Fibroblast of lung (primary cell): ENCODE measurements at regions not wholly inside any gene's neighbourhood (a gene's known extent, or its start where the extent isn't known, plus 50 kb on each side); places are given as distances from the start of the nearest gene placed in this dataset.

ENCODE experiments used
- EZH2 ChIP-seq: IDR thresholded peaks from 2 replicates; pipeline ENCODE4 v1.5.1; 2012; ENCODE audit warnings: low read length, control low read depth, mild to moderate bottlenecking; ENCODE audit errors: missing control alignments
- TF ChIP-seq, protein P1 (sequence below), 2 donors: IDR thresholded peaks in 1 of 2; conservative IDR thresholded peaks in 1 of 2; 1 replicate in 1 of 2; 2 replicates in 1 of 2; pipeline ENCODE4 v1.5.1; 2011 to 2012; ENCODE audit warnings: low read length in 2 of 2, control low read depth in 1 of 2, inconsistent platforms in 1 of 2, low read depth in 1 of 2, mild to moderate bottlenecking in 1 of 2

DNA sequence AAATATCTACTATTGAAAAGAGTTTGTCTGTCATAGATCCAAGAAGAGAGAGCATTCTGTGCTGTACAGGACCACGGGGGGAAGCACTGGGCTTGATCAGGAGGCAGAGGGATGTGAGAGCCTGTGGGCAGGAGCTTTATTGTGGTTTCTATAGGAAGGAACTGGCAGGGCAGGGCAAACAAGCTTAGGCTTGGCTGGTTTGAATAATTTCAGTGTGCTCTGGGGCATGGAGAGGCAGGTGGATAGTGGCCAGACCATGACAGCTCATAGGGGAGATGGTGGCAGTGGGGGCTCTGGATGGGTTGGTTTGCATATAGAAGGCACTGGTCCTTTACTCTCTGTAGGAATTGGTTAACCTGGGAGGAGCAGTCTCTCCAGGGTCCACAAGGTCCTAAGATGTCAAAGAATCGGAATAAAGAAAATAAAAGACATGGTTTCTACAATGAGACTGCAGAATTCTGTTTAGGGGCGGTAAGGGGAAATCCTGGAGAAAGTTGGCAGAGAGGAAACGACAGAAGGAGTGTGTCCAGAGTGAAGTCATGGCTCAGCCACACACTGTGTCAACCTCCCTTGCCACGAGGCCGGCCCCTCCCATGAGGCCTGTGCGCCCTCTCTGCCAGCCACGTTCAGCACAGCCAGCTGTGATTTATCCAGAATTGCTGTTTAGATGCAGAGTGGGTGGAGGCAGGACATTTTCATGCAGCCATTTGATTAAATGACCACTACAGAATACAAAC is 81.7 kb upstream of the PGBD5 start:
- TF ChIP-seq, protein P1, sequence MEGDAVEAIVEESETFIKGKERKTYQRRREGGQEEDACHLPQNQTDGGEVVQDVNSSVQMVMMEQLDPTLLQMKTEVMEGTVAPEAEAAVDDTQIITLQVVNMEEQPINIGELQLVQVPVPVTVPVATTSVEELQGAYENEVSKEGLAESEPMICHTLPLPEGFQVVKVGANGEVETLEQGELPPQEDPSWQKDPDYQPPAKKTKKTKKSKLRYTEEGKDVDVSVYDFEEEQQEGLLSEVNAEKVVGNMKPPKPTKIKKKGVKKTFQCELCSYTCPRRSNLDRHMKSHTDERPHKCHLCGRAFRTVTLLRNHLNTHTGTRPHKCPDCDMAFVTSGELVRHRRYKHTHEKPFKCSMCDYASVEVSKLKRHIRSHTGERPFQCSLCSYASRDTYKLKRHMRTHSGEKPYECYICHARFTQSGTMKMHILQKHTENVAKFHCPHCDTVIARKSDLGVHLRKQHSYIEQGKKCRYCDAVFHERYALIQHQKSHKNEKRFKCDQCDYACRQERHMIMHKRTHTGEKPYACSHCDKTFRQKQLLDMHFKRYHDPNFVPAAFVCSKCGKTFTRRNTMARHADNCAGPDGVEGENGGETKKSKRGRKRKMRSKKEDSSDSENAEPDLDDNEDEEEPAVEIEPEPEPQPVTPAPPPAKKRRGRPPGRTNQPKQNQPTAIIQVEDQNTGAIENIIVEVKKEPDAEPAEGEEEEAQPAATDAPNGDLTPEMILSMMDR (conservative IDR thresholded peaks at IDR 0.05 in 1 of 2, IDR thresholded peaks at IDR 0.05 in 1 of 2; ENCODE audit: low read depth in 1 of 2, low read length in 2 of 2) = no peak
- no peak for TF ChIP-seq EZH2
